ENCODE measurements at regions not wholly inside any gene's neighbourhood (a gene's known extent, or its start where the extent isn't known, plus 50 kb on each side); places are given as distances from the start of the nearest gene placed in this dataset.

DNA sequence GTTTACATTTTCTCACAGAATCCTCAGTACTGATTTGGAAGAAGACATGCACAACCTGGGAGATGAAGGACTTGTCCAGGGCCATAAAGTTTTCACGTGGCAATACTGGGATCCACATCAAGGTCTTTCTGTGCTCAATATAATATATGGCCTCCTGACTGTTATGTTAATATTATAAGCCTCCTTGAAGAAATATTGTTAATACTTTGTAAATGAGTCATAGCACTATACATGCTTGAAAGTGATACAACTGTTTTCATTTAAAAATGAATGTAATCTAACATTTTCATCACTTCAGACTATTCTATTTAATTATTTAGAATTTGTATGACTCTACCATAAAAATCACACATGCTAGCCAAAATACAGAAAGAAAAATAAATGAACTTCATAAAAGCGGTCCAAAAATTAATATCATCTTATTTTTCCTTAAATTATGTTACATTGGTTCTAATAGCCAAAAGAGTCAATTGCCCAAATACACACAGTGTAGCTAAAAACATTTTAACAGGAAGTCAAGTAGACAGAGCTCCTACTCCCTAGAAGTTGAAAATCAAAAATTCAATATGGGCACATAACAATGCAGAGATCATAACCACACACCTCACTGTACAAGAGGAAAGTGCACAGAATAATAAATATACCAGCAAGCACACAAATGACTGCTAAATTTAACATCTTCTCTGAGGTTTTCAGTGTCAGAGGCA is 188.0 kb upstream of the HDDC2 start:
- DNase-seq: no peak
- intact Hi-C loops (cut with DNase I; ENCODE audit: low total_unique reads): no loop called here
- Histone ChIP-seq H3K36me3 (no peaks in the 10 kb centered on the region), H3K27me3 (no peaks in the 10 kb centered on the region), H3K9me3 (no peaks in the 10 kb centered on the region), H3K4me1 (peaks cover 0 to 5% (median 1%) of the 10 kb centered on the region in 4 donors), H3K27ac (no peak overlapping the region), H3K4me3 (no peak overlapping the region)
- TF ChIP-seq, protein P1, sequence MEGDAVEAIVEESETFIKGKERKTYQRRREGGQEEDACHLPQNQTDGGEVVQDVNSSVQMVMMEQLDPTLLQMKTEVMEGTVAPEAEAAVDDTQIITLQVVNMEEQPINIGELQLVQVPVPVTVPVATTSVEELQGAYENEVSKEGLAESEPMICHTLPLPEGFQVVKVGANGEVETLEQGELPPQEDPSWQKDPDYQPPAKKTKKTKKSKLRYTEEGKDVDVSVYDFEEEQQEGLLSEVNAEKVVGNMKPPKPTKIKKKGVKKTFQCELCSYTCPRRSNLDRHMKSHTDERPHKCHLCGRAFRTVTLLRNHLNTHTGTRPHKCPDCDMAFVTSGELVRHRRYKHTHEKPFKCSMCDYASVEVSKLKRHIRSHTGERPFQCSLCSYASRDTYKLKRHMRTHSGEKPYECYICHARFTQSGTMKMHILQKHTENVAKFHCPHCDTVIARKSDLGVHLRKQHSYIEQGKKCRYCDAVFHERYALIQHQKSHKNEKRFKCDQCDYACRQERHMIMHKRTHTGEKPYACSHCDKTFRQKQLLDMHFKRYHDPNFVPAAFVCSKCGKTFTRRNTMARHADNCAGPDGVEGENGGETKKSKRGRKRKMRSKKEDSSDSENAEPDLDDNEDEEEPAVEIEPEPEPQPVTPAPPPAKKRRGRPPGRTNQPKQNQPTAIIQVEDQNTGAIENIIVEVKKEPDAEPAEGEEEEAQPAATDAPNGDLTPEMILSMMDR (IDR thresholded peaks at IDR 0.05): no peak

DNA sequence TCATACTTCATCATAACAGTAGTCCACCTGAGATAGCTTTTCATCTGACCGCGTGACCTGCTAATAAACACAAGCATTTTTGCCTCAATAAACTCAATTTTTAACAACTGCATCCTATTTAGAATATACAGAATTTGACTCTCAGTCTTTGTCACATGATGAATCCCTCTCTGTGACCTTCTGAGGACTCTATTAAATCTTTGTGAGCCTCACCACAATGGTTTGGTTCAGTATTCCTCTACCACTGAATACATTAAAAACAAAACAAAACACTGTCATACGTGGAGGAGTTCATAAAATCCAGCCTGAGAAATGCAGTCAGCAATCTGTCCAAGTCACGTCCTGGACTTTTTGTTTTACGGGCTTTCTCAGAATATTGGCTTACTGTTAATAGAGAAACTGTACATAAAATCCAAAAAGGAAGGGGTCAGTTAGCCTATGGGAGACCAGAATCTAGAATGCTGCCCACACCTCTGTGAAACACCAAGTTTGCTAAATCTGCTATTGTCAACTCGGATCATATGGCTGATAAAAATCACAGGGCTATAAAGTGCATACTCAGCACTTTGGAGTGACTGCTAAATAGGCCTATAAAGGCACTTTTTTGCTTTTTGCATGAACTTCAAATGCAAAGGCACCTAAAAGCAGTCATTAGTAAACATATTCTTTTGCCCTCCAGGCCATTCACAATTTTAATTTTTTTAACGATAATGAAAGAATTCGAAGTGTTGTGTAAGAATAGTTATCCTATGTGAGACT is 190.3 kb upstream of the HDDC2 start:
- Histone ChIP-seq H3K9me3 (no peaks in the 10 kb centered on the region), H3K36me3 (no peaks in the 10 kb centered on the region), H3K27ac (no peak overlapping the region), H3K27me3 (no peaks in the 10 kb centered on the region), H3K4me1 (peaks cover 0 to 5% (median 4%) of the 10 kb centered on the region in 4 donors), H3K4me3 (no peak overlapping the region)
- intact Hi-C loops (cut with DNase I; ENCODE audit: low total_unique reads): no loop called here
- TF ChIP-seq, protein P1 (IDR thresholded peaks at IDR 0.05): no peak
- no peak for DNase-seq

DNA sequence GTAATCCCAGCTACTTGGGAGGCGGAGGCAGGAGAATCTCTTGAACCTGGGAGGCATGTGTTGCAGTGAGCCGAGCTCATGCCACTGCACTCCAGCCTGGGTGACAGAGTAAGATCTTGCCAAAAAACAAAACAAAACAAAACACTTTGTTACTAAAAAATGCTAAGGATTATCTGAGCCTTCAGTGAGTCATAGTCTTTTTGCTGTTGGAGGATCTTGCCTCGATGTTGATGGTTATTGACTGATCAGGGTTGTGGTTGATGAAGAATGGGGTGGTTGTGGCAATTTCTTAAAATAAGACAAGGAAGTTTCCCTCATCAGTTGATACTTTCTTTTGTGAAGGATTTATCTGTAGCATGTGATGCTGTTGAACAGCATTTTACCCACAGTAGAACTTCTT is 196.8 kb upstream of the HDDC2 start:
- no peak overlapping the region for H3K4me3 ChIP-seq
- H3K4me1 ChIP-seq: peaks cover 0 to 5% (median 0%) of the 10 kb centered on the region in 4 donors
- H3K36me3 ChIP-seq: no peaks in the 10 kb centered on the region
- no peak for DNase-seq
- H3K9me3 ChIP-seq: no peaks in the 10 kb centered on the region
- no peaks in the 10 kb centered on the region for H3K27me3 ChIP-seq
- TF ChIP-seq, protein P1 (IDR thresholded peaks at IDR 0.05): no peak
- no peak overlapping the region for H3K27ac ChIP-seq
- intact Hi-C loops (cut with DNase I; ENCODE audit: low total_unique reads): no loop called here

DNA sequence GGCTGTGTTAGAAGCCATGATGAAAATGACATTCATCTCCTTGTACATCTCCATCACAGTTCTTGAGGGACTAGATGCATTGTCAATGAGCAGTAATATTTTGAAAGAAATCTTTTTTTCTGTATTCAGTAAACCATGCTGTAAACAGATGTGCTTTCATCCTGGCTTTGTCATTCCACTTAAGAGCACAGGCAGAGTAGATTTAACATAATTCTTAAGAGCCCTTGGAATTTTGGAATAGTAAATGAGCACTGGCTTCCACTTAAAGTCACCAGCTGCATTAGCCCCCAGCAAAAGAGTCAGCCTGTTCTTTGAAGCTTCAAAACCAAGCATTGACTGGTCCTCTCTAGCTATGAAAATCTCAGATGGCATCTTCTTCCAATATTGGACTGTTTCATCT is 197.8 kb upstream of the HDDC2 start:
- H3K4me1 ChIP-seq: peaks cover 0 to 5% (median 0%) of the 10 kb centered on the region in 4 donors
- intact Hi-C loops (cut with DNase I; ENCODE audit: low total_unique reads): no loop called here
- H3K36me3 ChIP-seq: no peaks in the 10 kb centered on the region
- no peaks in the 10 kb centered on the region for H3K9me3 ChIP-seq
- H3K27me3 ChIP-seq: no peaks in the 10 kb centered on the region
- H3K4me3 ChIP-seq: no peak overlapping the region
- DNase-seq: no peak
- TF ChIP-seq, protein P1 (IDR thresholded peaks at IDR 0.05): no peak
- H3K27ac ChIP-seq: no peak overlapping the region

DNA sequence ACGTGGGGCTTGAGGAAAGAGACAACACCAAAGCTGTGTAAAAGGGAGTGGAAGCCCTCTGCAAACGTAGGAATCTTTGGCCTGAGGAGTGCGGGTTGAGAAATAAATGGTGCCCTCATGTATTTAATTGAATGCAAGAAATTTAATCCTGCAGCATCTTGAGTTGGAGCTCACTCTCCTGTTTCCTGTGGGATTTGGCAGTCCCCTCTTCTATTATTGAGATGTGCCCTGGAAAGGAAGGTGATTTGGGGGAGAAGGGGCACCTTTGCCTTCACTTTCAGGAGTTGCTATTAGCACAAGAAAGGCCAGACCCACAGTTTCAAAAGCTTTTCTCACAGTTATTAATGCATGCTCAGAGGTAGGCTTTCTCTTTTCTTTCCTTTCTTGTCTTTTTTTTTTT is 201.4 kb upstream of the HDDC2 start:
- H3K27me3 ChIP-seq: no peaks in the 10 kb centered on the region
- H3K36me3 ChIP-seq: no peaks in the 10 kb centered on the region
- DNase-seq: no peak
- no peak overlapping the region for H3K4me3 ChIP-seq
- intact Hi-C loops (cut with DNase I; ENCODE audit: low total_unique reads): no loop called here
- TF ChIP-seq, protein P1 (IDR thresholded peaks at IDR 0.05): no peak
- no peaks in the 10 kb centered on the region for H3K9me3 ChIP-seq
- no peak overlapping the region for H3K27ac ChIP-seq
- H3K4me1 ChIP-seq: no peaks in the 10 kb centered on the region

Data from tibial artery (tissue), 4 donors.